Right atrium auricular region (tissue), 2 donors: ENCODE measurements at regions not wholly inside any gene's neighbourhood (a gene's known extent, or its start where the extent isn't known, plus 50 kb on each side); places are given as distances from the start of the nearest gene placed in this dataset.

Source experiments
- DNase-seq: peaks from one replicate; pipeline ENCODE4 v3.0.0-alpha.2; 2019; ENCODE audit warnings: low spot score
- H3K27ac ChIP-seq, 2 donors: fragments of 200-600 bp; sonication (generic); 1 replicate in 1 of 2; 2 replicates in 1 of 2; pipeline ENCODE4 v1.5.1; 2016 to 2019
- H3K27me3 ChIP-seq, 2 donors: fragments of 200-600 bp; sonication (generic); one replicate each; pipeline versions ENCODE4 v1.5.1 to v1.6.0; 2017 to 2019
- H3K36me3 ChIP-seq: fragments of 200-600 bp; sonication (generic); one replicate; pipeline ENCODE4 v1.5.1; 2016
- H3K4me1 ChIP-seq, 2 donors: fragments of 200-600 bp; sonication (generic); one replicate each; pipeline versions ENCODE4 v1.5.1 to v1.6.0; 2017 to 2019
- H3K4me3 ChIP-seq, 2 donors: fragments of 200-600 bp; sonication (generic); 1 replicate in 1 of 2; 2 replicates in 1 of 2; pipeline ENCODE4 v1.5.1; 2017 to 2019; ENCODE audit warnings: mild to moderate bottlenecking in 1 of 2, moderate library complexity in 1 of 2
- H3K9me3 ChIP-seq, 2 donors: fragments of 200-600 bp; sonication (generic); one replicate each; pipeline ENCODE4 v1.5.1; 2019
- CTCF ChIP-seq, 2 donors: fragments of 200-600 bp; sonication (generic); IDR thresholded peaks; one replicate each; pipeline ENCODE4 v1.5.1; 2019; ENCODE audit warnings: antibody characterized with exemption in 2 of 2

GRCh38 chrX:18065956-18066355, 154.7 kb downstream of the BEND2 start:
- no peaks in the 10 kb centered on the region for H3K4me1 ChIP-seq
- H3K27ac ChIP-seq = no peak overlapping the region
- H3K27me3 ChIP-seq = no peaks in the 10 kb centered on the region
- H3K9me3 ChIP-seq = no peaks in the 10 kb centered on the region
- H3K36me3 ChIP-seq = no peaks in the 10 kb centered on the region
- DNase-seq = no peak
- no peak for TF ChIP-seq CTCF (IDR thresholded peaks at IDR 0.05)
- no peak overlapping the region for H3K4me3 ChIP-seq

- Histone ChIP-seq H3K27ac (no peak overlapping the region), H3K36me3 (no peaks in the 10 kb centered on the region), H3K4me1 (no peaks in the 10 kb centered on the region), H3K4me3 (no peak overlapping the region), H3K27me3 (no peaks in the 10 kb centered on the region), H3K9me3 (peaks cover 0 to 7% of the 10 kb centered on the region in 2 donors)
- TF ChIP-seq CTCF (IDR thresholded peaks at IDR 0.05) = no peak
- no peak for DNase-seq
These were observed 169.0 kb downstream of the BEND2 start for GRCh38 chrX:18051690-18052089.

- Histone ChIP-seq H3K27ac (no peak overlapping the region), H3K4me3 (no peak overlapping the region), H3K27me3 (no peaks in the 10 kb centered on the region), H3K4me1 (no peaks in the 10 kb centered on the region), H3K9me3 (peaks cover 0 to 7% of the 10 kb centered on the region in 2 donors), H3K36me3 (no peaks in the 10 kb centered on the region)
- no peak for DNase-seq
- no peak for TF ChIP-seq CTCF (IDR thresholded peaks at IDR 0.05)
These were observed 173.2 kb downstream of the BEND2 start for GRCh38 chrX:18047491-18047890.

- H3K4me3 ChIP-seq = no peak overlapping the region
- TF ChIP-seq CTCF (IDR thresholded peaks at IDR 0.05) = no peak
- H3K36me3 ChIP-seq = no peaks in the 10 kb centered on the region
- H3K27me3 ChIP-seq = no peaks in the 10 kb centered on the region
- H3K27ac ChIP-seq = no peak overlapping the region
- H3K4me1 ChIP-seq = no peaks in the 10 kb centered on the region
- no peak for DNase-seq
- peaks cover 0 to 7% of the 10 kb centered on the region in 2 donors for H3K9me3 ChIP-seq
These were observed 175.2 kb downstream of the BEND2 start for GRCh38 chrX:18045436-18045835.

GRCh38 chrX:18042776-18043175, 177.9 kb downstream of the BEND2 start:
- no peak for TF ChIP-seq CTCF (IDR thresholded peaks at IDR 0.05)
- no peaks in the 10 kb centered on the region for H3K36me3 ChIP-seq
- DNase-seq = no peak
- no peak overlapping the region for H3K4me3 ChIP-seq
- no peaks in the 10 kb centered on the region for H3K4me1 ChIP-seq
- H3K27me3 ChIP-seq = no peaks in the 10 kb centered on the region
- no peaks in the 10 kb centered on the region for H3K9me3 ChIP-seq
- no peak overlapping the region for H3K27ac ChIP-seq

GRCh38 chrX:18041656-18042055, 179.0 kb downstream of the BEND2 start:
- Histone ChIP-seq H3K27ac (no peak overlapping the region), H3K27me3 (no peaks in the 10 kb centered on the region), H3K4me3 (no peak overlapping the region)

More at GRCh38 chrX:18041656-18042055, 179.0 kb downstream of the BEND2 start:
- Histone ChIP-seq H3K36me3 (no peaks in the 10 kb centered on the region), H3K4me1 (no peaks in the 10 kb centered on the region), H3K9me3 (no peaks in the 10 kb centered on the region)
- TF ChIP-seq CTCF (IDR thresholded peaks at IDR 0.05) = no peak
- DNase-seq = no peak
